CD1c-positive myeloid dendritic cell (primary cell): ENCODE measurements at regions not wholly inside any gene's neighbourhood (a gene's known extent, or its start where the extent isn't known, plus 50 kb on each side); places are given as distances from the start of the nearest gene placed in this dataset.

Experiments
- DNase-seq: peaks from one replicate; pipeline ENCODE4 v3.0.0-alpha.2; 2016; ENCODE audit errors: extremely low spot score

DNA sequence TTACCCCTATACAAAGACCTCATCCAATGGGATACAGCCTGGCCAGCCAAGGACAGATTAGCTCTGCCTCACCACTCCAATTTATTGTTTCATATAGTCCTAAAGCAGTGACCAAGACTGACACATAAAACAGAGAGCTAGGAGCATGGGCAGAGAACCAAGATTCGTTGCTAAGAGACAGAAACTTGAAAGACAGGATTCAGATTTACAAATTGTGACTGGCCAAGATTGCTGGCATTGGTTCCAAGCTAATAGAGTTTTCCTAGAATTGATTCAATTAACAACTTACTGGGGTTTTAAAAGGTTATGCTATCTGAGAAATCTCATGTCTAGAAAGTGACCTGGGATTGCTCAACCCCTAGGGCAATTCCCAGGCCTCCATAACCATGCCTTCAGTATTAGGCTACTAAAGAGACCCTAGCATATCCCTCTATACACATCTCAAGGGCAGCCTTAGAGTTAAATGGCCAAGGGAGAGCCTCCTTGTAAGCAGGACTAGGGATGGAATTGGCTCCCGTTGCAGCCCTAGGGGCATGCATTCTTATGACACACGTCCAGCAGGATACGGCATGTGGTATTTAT lies 75.6 kb downstream of the ICOS start:
- no peak for DNase-seq

DNA sequence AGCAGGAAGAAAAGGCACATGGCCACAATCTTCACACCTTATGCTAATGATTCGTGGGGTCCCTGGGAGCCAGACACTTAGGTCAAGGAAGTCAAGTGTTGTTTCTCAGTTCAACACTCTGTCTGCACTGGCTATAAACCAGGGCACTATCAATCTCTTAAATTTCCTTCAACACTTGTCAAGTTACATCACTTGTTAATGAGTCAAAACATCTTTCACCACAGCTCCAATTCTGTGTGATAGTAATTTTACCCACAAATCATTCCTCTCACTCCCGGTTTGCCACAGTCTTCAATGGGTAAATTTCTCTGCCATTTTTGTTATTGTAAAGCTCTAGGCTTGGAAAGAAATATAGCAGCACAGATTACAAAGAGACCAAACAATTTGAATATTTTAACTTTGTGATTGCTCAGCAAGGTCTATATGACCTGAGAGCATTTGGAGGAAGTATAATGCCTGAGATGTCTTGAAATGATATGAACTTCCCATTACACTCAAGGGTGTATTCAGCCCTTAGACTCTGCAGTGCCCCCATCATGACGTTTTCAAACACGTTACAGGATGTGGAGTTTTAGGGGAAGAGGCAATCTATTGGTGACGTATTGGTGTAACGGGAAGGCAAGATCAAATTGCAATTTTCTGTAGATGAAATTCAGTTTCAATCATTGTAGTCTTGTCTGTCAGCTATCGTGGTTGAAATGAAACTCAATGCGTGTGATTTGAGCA lies 78.7 kb downstream of the ICOS start:
- no peak for DNase-seq

DNA sequence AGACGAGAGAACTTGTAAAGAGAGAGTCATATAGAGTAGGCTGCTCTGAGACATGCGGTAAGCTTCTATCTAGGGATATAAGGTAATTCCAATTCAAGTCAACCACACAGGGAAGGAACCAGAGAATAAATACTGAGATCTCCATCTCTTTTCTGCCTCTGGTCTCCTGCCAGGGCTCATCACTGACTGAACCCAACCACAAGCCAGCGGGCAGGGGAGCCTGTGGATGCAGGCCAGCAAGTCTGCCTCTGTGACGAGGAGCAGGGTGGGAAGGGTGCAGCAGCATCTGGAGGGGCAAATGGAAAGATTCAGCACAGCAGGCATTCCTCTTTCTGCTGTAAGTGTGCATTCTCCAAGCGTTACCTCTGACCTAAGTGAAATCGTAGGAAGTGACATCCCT lies 82.2 kb downstream of the ICOS start:
- DNase-seq = no peak

- no peak for DNase-seq
Observed at GRCh38 chr2:204019572-204020501, 83.3 kb downstream of the ICOS start.

DNA sequence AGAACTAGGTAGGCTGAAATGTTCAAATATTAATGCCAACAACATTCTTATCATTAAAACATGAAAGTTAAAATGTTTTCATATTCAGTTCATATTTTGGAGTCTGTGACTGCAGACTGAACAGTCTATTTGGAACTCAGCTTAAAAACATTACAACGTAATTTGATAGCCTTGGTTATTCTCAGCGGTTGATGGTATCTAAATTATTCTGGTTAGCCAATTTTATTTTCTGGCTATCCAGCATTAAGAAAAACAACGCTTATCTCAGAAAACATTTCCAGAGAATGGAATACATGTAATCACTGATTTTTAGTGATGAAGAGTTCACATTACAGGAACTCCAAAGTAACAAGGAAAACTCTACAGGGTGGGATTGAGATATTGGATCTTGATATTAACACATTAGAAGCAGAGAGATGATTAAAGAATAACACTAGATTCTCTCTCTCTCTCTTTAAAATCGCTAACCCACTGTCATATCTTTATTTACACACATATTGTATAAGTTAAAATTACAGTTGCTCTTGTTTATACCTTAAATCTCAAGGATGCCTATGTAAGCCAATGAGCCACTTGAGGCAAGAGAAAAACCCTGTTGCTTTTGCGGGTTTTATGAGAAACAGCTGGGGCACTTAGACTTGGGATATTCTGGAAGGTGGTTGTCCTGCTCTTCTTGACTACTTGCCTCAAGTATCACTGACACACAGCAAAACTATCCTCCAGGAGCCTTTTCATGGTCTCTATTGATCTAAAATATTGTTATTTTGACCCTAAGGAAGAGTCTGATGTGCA lies 84.9 kb downstream of the ICOS start:
- DNase-seq = no peak

DNA sequence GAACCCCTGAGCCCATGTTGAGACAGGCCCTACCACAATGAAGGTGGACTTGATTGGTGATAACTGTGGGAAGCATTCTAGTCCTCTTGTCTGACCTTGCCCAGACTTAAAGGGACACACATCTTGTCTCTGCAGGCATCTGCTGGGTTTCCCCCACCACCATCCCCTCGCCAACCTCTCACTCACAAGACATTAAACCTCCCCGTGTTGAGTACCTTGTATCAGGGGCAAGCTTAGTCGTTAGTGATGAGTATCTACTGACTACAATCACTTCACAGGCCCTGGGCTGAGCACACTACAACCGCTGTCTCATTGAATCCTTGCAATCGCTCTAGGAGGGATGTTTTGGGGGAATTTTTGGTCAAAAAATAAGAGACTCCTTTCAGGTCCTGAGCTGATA lies 86.0 kb downstream of the ICOS start:
- DNase-seq = no peak

GRCh38 chr2:204023088-204023487 lies 86.5 kb downstream of the ICOS start:
- DNase-seq = no peak

GRCh38 chr2:204024503-204024902 lies 87.9 kb downstream of the ICOS start:
- DNase-seq = peak; percentile 24

- DNase-seq = no peak
Observed at GRCh38 chr2:204024906-204025475, 88.4 kb downstream of the ICOS start.

GRCh38 chr2:204026294-204026693 lies 89.7 kb downstream of the ICOS start:
- DNase-seq = no peak

DNA sequence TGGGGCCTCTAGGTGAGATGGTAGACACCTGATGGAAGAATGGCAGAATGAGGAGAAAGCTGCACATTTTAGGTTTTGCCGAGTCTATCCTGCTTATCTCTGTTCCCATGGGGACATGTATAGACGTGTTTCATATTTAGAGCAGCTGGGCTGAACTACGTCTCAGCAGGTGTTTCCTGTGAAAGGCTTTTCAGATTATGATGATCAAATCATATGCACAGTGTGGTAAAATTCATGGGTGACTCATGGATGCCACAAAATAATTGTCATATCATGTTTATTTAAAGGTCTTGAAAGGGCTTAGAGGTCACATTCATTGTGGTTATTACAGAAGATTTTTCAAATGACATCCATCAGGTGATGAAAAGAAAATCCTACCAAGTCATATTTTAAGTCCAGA lies 90.5 kb downstream of the ICOS start:
- DNase-seq = peak; percentile 12

DNA sequence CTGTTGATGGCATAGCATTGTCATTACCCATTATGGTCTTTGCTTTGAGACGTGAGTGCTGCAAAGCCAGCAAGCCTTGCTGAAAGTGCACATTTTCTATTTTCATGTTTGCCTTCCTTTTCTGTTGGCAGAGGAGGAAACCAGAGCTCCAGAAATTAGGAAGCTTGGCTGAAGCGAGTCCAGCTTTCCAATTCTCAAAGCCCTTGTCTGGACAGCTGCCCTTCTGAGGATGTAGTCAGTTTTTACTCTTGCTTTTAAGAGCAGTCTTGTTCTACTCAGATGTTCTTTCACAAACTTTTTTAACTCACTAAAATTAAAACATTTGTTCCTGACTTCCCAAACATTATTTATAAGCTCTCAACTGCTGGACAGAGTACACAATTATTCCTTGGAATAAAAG lies 93.8 kb downstream of the ICOS start:
- DNase-seq = no peak

DNA sequence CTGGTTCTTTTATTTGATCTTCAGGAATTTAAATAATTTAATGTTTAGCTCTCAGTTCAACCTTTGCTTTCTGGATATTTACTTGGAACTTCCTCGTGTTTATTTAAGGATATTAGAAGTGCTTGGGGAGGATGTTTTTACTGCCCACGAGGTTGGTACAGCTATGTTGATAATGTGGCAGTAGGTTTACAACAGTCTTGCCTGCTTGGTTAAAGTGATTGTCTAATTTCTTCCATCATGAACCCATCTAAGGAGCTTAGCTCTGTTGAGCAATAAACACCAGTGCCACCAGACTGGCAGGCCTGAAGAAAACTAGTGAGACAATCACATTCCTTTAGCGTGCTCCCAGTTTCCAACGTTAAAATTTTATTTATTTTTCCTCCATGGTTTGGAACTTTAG lies 94.5 kb downstream of the ICOS start:
- DNase-seq = no peak

DNA sequence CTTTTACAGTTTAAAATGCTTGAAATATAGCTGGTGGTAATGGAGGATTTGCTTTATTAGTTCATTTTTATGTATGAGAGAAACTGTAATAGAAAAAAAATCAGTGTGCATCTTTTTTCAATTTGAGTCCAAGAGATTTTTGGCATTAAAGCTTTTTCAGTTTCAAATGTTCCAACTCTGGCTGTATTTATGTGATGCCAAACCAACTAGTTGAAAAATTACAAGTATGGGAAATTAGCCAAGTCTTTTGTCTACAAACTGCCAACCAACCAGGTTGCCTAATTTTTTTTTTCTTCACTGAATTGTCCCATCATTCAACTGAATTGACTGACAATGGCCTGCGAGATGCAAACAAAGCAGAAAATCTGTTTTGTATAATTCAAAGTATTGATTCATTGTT lies 95.7 kb downstream of the ICOS start:
- DNase-seq = no peak

DNA sequence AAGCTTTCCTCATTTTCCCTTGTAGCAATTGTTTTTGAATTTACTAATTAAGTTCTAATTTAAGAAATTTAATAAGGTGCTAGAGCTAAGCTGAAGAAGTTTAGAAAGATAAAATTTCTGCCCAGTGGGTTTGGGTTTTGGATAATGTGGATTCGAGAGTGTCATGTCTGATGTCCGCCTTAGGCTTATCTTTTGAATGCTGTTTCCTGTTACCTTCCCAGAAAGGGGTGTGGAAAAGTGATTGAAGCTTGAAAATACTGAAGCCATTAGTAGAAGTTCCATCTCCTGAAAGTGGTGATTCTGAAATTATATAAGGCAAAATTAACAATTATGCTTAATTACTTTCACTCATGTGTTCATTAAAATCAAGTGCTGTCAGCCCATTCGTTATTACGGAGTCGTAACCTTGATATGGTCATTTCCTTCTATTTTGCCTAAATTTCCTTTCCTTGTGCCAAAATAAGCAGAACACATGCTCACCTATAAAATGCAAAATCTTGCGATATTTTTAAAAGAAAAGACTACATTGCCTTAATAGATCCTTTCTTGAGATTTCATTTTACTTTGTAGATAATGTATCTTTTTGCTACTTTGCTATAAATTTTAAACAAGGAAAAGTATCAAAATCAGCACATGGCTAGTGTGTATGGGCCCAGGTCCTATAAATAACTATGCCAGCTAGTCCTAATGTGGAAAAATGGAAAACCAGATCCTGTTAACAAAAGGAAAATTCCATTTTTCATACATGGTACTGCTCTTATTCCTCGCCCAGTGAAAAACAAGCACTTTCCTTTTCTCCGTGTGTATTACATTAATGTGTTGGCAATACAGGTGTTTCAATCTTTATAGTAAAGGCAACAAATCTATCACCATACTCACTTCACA lies 97.3 kb downstream of the ICOS start:
- DNase-seq = no peak

DNA sequence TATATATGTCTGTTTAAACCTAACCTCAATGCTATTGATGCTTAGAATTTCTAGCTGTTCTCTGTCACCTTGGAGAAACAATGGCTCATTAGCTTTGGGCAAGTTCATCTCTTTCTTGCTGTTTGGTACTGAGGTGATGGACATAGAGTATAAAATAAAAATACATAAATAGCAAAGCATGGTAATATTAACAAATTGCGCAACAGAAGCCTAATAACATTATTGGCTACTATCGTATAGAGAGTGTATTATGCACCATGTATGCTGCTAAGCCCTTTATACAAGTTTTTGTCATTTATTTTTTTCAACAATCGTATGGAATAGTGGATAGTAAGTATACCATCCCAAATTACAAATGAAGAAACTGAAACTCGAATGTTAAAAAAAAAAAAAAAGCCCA lies 100.1 kb downstream of the ICOS start:
- no peak for DNase-seq

GRCh38 chr2:204037286-204037685 lies 100.7 kb downstream of the ICOS start:
- DNase-seq = no peak

DNA sequence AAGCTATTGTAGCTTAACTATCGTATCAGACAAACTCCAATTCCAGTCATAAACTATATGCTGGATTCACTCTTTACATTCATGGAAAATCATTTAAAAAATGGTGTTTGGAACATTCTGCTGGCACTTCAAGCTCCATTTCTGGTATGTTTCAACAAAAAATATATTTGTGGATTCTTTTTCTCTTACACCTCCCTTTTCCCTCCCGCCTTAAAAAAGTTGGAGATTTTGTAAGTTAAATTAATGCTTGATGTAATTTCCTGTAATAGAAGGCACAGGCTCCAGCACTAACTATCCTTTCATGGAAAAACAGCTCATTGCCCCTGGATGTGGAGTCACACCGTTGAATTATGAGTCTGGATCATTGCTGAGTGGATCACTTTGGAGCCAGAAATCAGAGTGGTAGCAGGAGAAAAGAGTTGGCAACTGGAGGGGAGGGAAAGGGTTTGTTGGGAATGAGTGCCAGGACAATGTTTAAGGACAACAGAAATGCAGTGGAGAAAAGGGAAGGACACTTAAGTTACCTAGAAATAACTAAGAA lies 102.8 kb downstream of the ICOS start:
- DNase-seq = no peak

DNA sequence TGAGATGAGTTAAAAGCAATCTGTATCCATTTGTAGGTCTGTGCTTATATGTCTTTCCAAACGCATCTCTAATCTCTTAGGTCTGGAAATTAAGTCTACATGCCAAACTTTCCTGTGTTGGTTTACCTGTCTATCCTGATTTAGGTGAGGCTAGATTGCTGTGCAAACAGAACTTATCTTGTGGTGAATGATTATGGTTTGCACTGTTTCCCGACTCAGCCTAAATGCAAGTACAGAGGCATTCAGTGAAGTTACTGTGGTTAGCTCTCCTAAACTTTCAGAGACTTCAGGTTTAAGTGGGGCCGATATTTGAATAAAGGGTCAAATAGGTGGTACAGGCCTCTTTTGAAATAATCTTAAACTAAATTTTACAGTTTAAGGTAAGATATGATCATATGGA lies 103.5 kb downstream of the ICOS start:
- DNase-seq = no peak

DNA sequence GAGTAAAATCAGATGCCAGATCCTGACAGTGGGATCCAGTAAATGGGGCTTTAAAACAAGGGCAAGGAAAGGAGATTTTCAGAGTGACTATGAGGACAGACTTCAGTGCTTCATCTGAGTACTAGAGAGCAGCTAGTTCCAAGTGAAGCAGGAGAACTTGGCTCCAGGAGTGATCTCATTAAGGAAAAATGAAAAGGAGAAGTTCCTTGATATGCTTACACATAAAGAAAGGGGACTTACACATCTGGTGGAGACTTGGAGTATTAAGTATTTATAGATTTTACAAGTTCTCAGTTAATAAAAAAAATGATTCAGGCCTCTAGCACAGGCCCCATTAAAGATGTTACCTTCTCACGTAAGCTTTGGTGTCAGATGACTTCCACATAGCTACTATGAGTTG lies 105.8 kb downstream of the ICOS start:
- peak; percentile 13 for DNase-seq
